ENCODE measurements at regions not wholly inside any gene's neighbourhood (a gene's known extent, or its start where the extent isn't known, plus 50 kb on each side); places are given as distances from the start of the nearest gene placed in this dataset.

GRCh38 chr14:86639146-86639545, 1109.2 kb downstream of the FLRT2 start:
- Histone ChIP-seq H3K4me3 (ENCODE audit: low read depth in 2 of 2, low read length in 2 of 2) (no peak overlapping the region), H3K4me1 (ENCODE audit: control insufficient read depth, insufficient read depth, low read length) (no peaks in the 10 kb centered on the region), H3K27me3 (ENCODE audit: control insufficient read depth, insufficient read depth, low read length) (no peaks in the 10 kb centered on the region), H3K9me3 (ENCODE audit: control insufficient read depth, insufficient read depth, low read depth, low read length) (no peaks in the 10 kb centered on the region), H3K27ac (ENCODE audit: low read length) (no peak overlapping the region), H3K36me3 (ENCODE audit: control insufficient read depth, insufficient read depth, low read length) (no peaks in the 10 kb centered on the region)
- intact Hi-C loops (cut with micrococcal nuclease; ENCODE audit: unreplicated experiment) (no loop called here), in situ Hi-C loops (cut with HindIII; ENCODE audit: low pct_unique_long_range_greater_than_20kb, low sequenced_read_pairs) (no loop called here)
- no TSS peak for BruUV-seq (replicated peaks)
- CTCF ChIA-PET, result no interaction called here
- TF ChIP-seq SIN3A (IDR thresholded peaks at IDR 0.05; ENCODE audit: borderline replicate concordance, insufficient read depth, low read depth, low read length), result no peak
- no peak for TF ChIP-seq CTCF (IDR thresholded peaks at IDR 0.05)
- no peak for TF ChIP-seq TCF7L2 (IDR thresholded peaks at IDR 0.05; ENCODE audit: low read depth, low read length)
- TF ChIP-seq POLR2AphosphoS5 (IDR thresholded peaks at IDR 0.05; ENCODE audit: low read depth, low read length), result no peak
- TF ChIP-seq REST (IDR thresholded peaks at IDR 0.05; ENCODE audit: insufficient read depth in 1 of 2, low read depth in 2 of 2, low read length in 1 of 2), result no peak
- POLR2A ChIA-PET, result no interaction called here
- DNase-seq (ENCODE audit: low read depth, low spot score) (no peak), ATAC-seq (no peak)

GRCh38 chr14:86627080-86627479, 1097.1 kb downstream of the FLRT2 start:
- no peak for ATAC-seq
- Histone ChIP-seq H3K27me3 (ENCODE audit: control insufficient read depth, insufficient read depth, low read length) (no peaks in the 10 kb centered on the region), H3K4me1 (ENCODE audit: control insufficient read depth, insufficient read depth, low read length) (no peaks in the 10 kb centered on the region), H3K4me3 (ENCODE audit: low read depth in 2 of 2, low read length in 2 of 2) (no peak overlapping the region), H3K36me3 (ENCODE audit: control insufficient read depth, insufficient read depth, low read length) (no peaks in the 10 kb centered on the region), H3K27ac (ENCODE audit: low read length) (no peak overlapping the region), H3K9me3 (ENCODE audit: control insufficient read depth, insufficient read depth, low read depth, low read length) (no peaks in the 10 kb centered on the region; the same call in 1 of the 2 replicates)
- intact Hi-C loops (cut with micrococcal nuclease; ENCODE audit: unreplicated experiment), result no loop called here
- in situ Hi-C loops (cut with HindIII; ENCODE audit: low pct_unique_long_range_greater_than_20kb, low sequenced_read_pairs), result no loop called here
- TF ChIP-seq REST (IDR thresholded peaks at IDR 0.05; ENCODE audit: insufficient read depth in 1 of 2, low read depth in 2 of 2, low read length in 1 of 2), result no peak
- TF ChIP-seq POLR2AphosphoS5 (IDR thresholded peaks at IDR 0.05; ENCODE audit: low read depth, low read length), result no peak
- no peak for TF ChIP-seq TCF7L2 (IDR thresholded peaks at IDR 0.05; ENCODE audit: low read depth, low read length)
- TF ChIP-seq SIN3A (IDR thresholded peaks at IDR 0.05; ENCODE audit: borderline replicate concordance, insufficient read depth, low read depth, low read length), result no peak
- TF ChIP-seq CTCF (IDR thresholded peaks at IDR 0.05), result no peak
- no peak for DNase-seq (ENCODE audit: low read depth, low spot score)
- no TSS peak for BruUV-seq (replicated peaks)
- ChIA-PET CTCF (no interaction called here), POLR2A (no interaction called here)

All from Panc1 (cell line).